ENCODE measurements at regions not wholly inside any gene's neighbourhood (a gene's known extent, or its start where the extent isn't known, plus 50 kb on each side); places are given as distances from the start of the nearest gene placed in this dataset.

DNA sequence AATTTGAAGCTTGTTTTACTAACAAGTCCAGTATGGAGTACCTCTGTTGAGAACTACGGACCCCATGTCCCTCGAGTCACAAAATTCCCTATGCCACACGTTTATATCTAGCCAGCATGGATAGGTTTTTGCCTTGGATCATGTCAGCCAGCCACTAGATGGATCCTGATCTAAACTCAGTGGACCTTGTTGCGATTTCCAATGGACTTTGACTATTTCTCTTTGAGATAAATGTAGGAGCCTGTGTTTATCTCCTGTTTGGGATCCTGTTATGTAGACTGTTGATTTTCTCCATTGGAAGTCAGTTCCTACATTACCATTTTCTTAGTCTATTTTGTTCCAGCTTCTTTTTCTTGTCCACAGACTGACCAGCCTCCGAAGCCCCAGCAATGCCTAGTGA, 127.1 kb upstream of the BMAL1 start:
- TF ChIP-seq, protein P1, sequence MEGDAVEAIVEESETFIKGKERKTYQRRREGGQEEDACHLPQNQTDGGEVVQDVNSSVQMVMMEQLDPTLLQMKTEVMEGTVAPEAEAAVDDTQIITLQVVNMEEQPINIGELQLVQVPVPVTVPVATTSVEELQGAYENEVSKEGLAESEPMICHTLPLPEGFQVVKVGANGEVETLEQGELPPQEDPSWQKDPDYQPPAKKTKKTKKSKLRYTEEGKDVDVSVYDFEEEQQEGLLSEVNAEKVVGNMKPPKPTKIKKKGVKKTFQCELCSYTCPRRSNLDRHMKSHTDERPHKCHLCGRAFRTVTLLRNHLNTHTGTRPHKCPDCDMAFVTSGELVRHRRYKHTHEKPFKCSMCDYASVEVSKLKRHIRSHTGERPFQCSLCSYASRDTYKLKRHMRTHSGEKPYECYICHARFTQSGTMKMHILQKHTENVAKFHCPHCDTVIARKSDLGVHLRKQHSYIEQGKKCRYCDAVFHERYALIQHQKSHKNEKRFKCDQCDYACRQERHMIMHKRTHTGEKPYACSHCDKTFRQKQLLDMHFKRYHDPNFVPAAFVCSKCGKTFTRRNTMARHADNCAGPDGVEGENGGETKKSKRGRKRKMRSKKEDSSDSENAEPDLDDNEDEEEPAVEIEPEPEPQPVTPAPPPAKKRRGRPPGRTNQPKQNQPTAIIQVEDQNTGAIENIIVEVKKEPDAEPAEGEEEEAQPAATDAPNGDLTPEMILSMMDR (IDR thresholded peaks at IDR 0.05) = no peak
- no peak for TF ChIP-seq POLR2AphosphoS5 (IDR thresholded peaks at IDR 0.05)
- TF ChIP-seq EP300 (IDR thresholded peaks at IDR 0.05) = no peak
